ENCODE measurements at regions not wholly inside any gene's neighbourhood (a gene's known extent, or its start where the extent isn't known, plus 50 kb on each side); places are given as distances from the start of the nearest gene placed in this dataset.
"Not testable (repeated sequence)": the region's sequence is repeated elsewhere in the genome, so short reads cannot be mapped to it uniquely, and the experiment has no call there.

DNA sequence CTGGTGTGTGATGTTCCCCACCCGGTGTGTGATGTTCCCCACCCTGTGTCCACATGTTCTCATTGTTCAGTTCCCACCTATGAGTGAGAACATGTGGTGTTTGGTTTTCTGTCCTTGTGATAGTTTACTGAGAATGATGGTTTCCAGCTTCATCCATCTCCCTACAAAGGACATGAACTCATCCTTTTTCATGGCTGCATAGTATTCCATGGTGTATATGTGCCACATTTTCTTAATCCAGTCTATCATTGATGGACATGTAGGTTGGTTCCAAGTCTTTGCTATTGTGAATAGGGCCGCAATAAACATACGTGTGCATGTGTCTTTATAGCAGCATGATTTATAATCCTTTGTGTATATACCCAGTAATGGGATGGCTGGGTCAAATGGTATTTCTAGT lies 201.5 kb upstream of the IRAK1BP1 start:
- TF ChIP-seq, protein P1, sequence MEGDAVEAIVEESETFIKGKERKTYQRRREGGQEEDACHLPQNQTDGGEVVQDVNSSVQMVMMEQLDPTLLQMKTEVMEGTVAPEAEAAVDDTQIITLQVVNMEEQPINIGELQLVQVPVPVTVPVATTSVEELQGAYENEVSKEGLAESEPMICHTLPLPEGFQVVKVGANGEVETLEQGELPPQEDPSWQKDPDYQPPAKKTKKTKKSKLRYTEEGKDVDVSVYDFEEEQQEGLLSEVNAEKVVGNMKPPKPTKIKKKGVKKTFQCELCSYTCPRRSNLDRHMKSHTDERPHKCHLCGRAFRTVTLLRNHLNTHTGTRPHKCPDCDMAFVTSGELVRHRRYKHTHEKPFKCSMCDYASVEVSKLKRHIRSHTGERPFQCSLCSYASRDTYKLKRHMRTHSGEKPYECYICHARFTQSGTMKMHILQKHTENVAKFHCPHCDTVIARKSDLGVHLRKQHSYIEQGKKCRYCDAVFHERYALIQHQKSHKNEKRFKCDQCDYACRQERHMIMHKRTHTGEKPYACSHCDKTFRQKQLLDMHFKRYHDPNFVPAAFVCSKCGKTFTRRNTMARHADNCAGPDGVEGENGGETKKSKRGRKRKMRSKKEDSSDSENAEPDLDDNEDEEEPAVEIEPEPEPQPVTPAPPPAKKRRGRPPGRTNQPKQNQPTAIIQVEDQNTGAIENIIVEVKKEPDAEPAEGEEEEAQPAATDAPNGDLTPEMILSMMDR (IDR thresholded peaks at IDR 0.05; ENCODE audit: low read depth, low read length): not testable (repeated sequence)
- TF ChIP-seq EZH2phosphoT487 (IDR thresholded peaks at IDR 0.05; ENCODE audit: low read depth): not testable (repeated sequence)
